OCI-LY1 (cell line): ENCODE measurements at regions not wholly inside any gene's neighbourhood (a gene's known extent, or its start where the extent isn't known, plus 50 kb on each side); places are given as distances from the start of the nearest gene placed in this dataset.

Experiments
- CTCF ChIP-seq: fragments of 200-600 bp; sonication (generic), shearing (Covaris generic); IDR thresholded peaks from 2 replicates; pipeline ENCODE4 v1.5.1; 2017; ENCODE audit warnings: mild to moderate bottlenecking, antibody characterized with exemption, low read length, moderate library complexity, mixed read lengths
- EZH2 ChIP-seq: fragments of 200-600 bp; sonication (generic), shearing (Covaris generic); IDR thresholded peaks from 2 replicates; pipeline ENCODE4 v1.8.0; 2017; ENCODE audit warnings: borderline replicate concordance, mixed run types, mild to moderate bottlenecking, antibody characterized with exemption, low read length, moderate library complexity, mixed read lengths

GRCh38 chr4:12123707-12124106 is 695.0 kb upstream of the HS3ST1 start:
- TF ChIP-seq CTCF, result no peak
- no peak for TF ChIP-seq EZH2
